ENCODE measurements at regions not wholly inside any gene's neighbourhood (a gene's known extent, or its start where the extent isn't known, plus 50 kb on each side); places are given as distances from the start of the nearest gene placed in this dataset.

- no peak for TF ChIP-seq CTCF (IDR thresholded peaks at IDR 0.05)
- TF ChIP-seq POLR2A (IDR thresholded peaks at IDR 0.05), result no peak
Observed at GRCh38 chr6:10030942-10031537, 383.8 kb downstream of the TFAP2A start.

Measured in uterus (tissue), 2 donors.